ENCODE measurements at regions not wholly inside any gene's neighbourhood (a gene's known extent, or its start where the extent isn't known, plus 50 kb on each side); places are given as distances from the start of the nearest gene placed in this dataset.

DNA sequence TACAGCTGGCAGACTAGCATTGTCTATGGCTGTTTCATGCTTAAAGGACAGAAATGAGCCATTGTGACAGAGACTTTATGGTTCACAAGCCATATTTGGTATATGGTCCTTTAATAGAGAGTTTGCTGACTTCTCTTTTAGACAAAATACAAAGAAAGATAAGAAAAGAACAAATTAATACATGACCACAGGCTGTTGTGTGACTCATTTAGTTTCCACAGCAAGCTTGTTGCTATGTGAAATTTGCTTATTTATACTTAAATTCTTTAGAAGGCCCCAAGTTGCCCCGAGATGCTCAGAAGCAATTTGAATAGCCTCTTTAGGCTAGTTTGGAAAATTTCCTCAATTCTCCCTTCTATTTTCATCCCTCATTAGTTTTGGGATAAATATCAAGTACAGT is 315.3 kb upstream of the RPS23 start:
- no peak overlapping the region for H2BK12ac ChIP-seq (ENCODE audit: low read depth, low read length)
- no peaks in the 10 kb centered on the region for H3K79me1 ChIP-seq (ENCODE audit: low read depth, low read length)
- H2AFZ ChIP-seq (ENCODE audit: low read length) = no peak overlapping the region
- no peaks in the 10 kb centered on the region for H3K27me3 ChIP-seq (replicated peaks in 1 of 4; ENCODE audit: control insufficient read depth in 3 of 4, extremely low read depth in 1 of 4, insufficient read depth in 3 of 4, low read length in 3 of 4)
- no peak overlapping the region for H2BK15ac ChIP-seq (ENCODE audit: low read length)
- H4K5ac ChIP-seq (ENCODE audit: insufficient read length, low read depth, low read length) = no peak overlapping the region
- H3K18ac ChIP-seq (ENCODE audit: extremely low read depth, low read length) = no peak overlapping the region
- 85% methylated on average over 1 of the region's 1 CpG; no CpG with 5 or more reads in 1 of the 2 experiments for WGBS, 2 experiments (ENCODE audit: extremely low coverage in 1 of 2, insufficient coverage in 1 of 2, insufficient read length in 1 of 2, insufficient replicate concordance in 2 of 2, low coverage in 1 of 2, low lambda C conversion rate in 2 of 2, missing lambda C conversion rate in 1 of 2)
- peaks cover 0 to 9% (median 5%) of the 10 kb centered on the region in 4 experiments for H3K4me1 ChIP-seq (replicated peaks in 1 of 4; ENCODE audit: control insufficient read depth in 3 of 4, insufficient read depth in 4 of 4, low read length in 3 of 4)
- no peaks in the 10 kb centered on the region for H3K79me2 ChIP-seq (ENCODE audit: control insufficient read depth in 1 of 2, insufficient read depth in 2 of 2, low read length in 2 of 2)
- no peak overlapping the region for H3K4ac ChIP-seq (replicated peaks; ENCODE audit: insufficient read length, low read depth, low read length)
- H4K91ac ChIP-seq (replicated peaks; ENCODE audit: insufficient read length, low read length) = no peak overlapping the region
- no peaks in the 10 kb centered on the region for H4K20me1 ChIP-seq (replicated peaks in 1 of 2; ENCODE audit: control insufficient read depth in 1 of 2, insufficient read depth in 2 of 2, low read length in 2 of 2)
- no peak overlapping the region for H3K4me3 ChIP-seq (ENCODE audit: extremely low read depth in 1 of 4, insufficient read depth in 2 of 4, low read depth in 3 of 4, low read length in 4 of 4)
- FAIRE-seq = no peak
- H3K9me3 ChIP-seq (ENCODE audit: insufficient read depth in 2 of 2, low read depth in 1 of 2, low read length in 1 of 2) = peaks cover 12 to 14% of the 10 kb centered on the region in 2 experiments
- H3K9ac ChIP-seq (replicated peaks in 1 of 4; ENCODE audit: extremely low read depth in 1 of 4, low read depth in 3 of 4, low read length in 3 of 4) = no peak overlapping the region
- H3K27ac ChIP-seq (ENCODE audit: low read depth, low read length) = no peak overlapping the region
- peaks cover 0 to 3% (median 1%) of the 10 kb centered on the region in 4 experiments; a peak in 3 of 8 replicates for H3K36me3 ChIP-seq (ENCODE audit: control insufficient read depth in 2 of 4, insufficient read depth in 4 of 4, low read length in 3 of 4)
- H2AK5ac ChIP-seq (ENCODE audit: low read depth, low read length) = no peak overlapping the region
- H3K14ac ChIP-seq (ENCODE audit: insufficient read length) = no peak overlapping the region
- no peak overlapping the region for H4K8ac ChIP-seq (ENCODE audit: extremely low read depth, insufficient read depth, low read length)
- no peak overlapping the region for H2BK5ac ChIP-seq (ENCODE audit: low read depth, low read length)
- H3K23ac ChIP-seq (ENCODE audit: insufficient read length) = no peak overlapping the region
- H3K56ac ChIP-seq (replicated peaks; ENCODE audit: insufficient read length, low read depth, low read length) = no peak overlapping the region
- H2BK20ac ChIP-seq (ENCODE audit: low read length) = no peak overlapping the region
- DNase-seq (ENCODE audit: low read depth in 1 of 2, low spot score in 2 of 2) = no peak
- no peak overlapping the region for H3K4me2 ChIP-seq (ENCODE audit: insufficient read depth in 1 of 2, low read depth in 2 of 2, low read length in 2 of 2)
- H3K23me2 ChIP-seq (ENCODE audit: low read depth, low read length) = no peaks in the 10 kb centered on the region; the same call in 1 of the 2 replicates
- ChIA-PET POLR2A (ENCODE audit: partially characterized antibody) (no interaction called here), CTCF (ENCODE audit: partially characterized antibody) (interaction anchor here (1.0 kb wide), 2 partner anchors 46 to 198 kb away, joined by 3 read pairs; no protein-coding TSS in a partner anchor)
- H2BK120ac ChIP-seq (replicated peaks; ENCODE audit: low read depth, low read length) = no peak overlapping the region
- TF ChIP-seq HDAC2 (IDR thresholded peaks at IDR 0.05; ENCODE audit: borderline replicate concordance in 1 of 2, low read depth in 2 of 2, low read length in 2 of 2) (no peak), SIX5 (IDR thresholded peaks at IDR 0.05; ENCODE audit: low read depth, low read length) (no peak), MAFK (IDR thresholded peaks at IDR 0.05; ENCODE audit: low read depth, low read length) (no peak), KDM5A (IDR thresholded peaks at IDR 0.05; ENCODE audit: low read length) (no peak), HDAC6 (IDR thresholded peaks at IDR 0.05; ENCODE audit: low read depth, low read length) (no peak), SAP30 (IDR thresholded peaks at IDR 0.05; ENCODE audit: insufficient read depth, insufficient replicate concordance, low read length) (no peak), CHD1 (IDR thresholded peaks at IDR 0.05; ENCODE audit: low read depth, low read length) (no peak), FOSL1 (IDR thresholded peaks at IDR 0.05; ENCODE audit: insufficient read depth, low read depth, low read length) (no peak), KDM1A (IDR thresholded peaks at IDR 0.05; ENCODE audit: borderline replicate concordance, low read length) (no peak)
- TF ChIP-seq, protein P1, sequence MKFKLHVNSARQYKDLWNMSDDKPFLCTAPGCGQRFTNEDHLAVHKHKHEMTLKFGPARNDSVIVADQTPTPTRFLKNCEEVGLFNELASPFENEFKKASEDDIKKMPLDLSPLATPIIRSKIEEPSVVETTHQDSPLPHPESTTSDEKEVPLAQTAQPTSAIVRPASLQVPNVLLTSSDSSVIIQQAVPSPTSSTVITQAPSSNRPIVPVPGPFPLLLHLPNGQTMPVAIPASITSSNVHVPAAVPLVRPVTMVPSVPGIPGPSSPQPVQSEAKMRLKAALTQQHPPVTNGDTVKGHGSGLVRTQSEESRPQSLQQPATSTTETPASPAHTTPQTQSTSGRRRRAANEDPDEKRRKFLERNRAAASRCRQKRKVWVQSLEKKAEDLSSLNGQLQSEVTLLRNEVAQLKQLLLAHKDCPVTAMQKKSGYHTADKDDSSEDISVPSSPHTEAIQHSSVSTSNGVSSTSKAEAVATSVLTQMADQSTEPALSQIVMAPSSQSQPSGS (IDR thresholded peaks at IDR 0.05; ENCODE audit: low read length) = no peak
- TF ChIP-seq, protein P2, sequence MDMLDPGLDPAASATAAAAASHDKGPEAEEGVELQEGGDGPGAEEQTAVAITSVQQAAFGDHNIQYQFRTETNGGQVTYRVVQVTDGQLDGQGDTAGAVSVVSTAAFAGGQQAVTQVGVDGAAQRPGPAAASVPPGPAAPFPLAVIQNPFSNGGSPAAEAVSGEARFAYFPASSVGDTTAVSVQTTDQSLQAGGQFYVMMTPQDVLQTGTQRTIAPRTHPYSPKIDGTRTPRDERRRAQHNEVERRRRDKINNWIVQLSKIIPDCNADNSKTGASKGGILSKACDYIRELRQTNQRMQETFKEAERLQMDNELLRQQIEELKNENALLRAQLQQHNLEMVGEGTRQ (IDR thresholded peaks at IDR 0.05; ENCODE audit: low read length) = no peak

Data from H1 (cell line).